Gastroesophageal sphincter (tissue), 4 donors: ENCODE measurements at regions not wholly inside any gene's neighbourhood (a gene's known extent, or its start where the extent isn't known, plus 50 kb on each side); places are given as distances from the start of the nearest gene placed in this dataset.

Experiments
- ATAC-seq: fragments of 150-250 bp; one replicate; pipeline ENCODE4 v1.9.1; 2016; ENCODE audit warnings: mild to moderate bottlenecking, moderate library complexity
- H3K27ac ChIP-seq, 4 donors: fragments of 200-600 bp; sonication (generic) in 3 of 4; 1 replicate in 3 of 4; 2 replicates in 1 of 4; pipeline ENCODE4 v1.5.1; 2016 to 2019
- H3K27me3 ChIP-seq: fragments of 200-600 bp; sonication (generic); one replicate; pipeline ENCODE4 v1.5.1; 2019
- H3K36me3 ChIP-seq, 2 donors: fragments of 200-600 bp; sonication (generic); one replicate each; pipeline ENCODE4 v1.5.1; 2019; ENCODE audit warnings: control low read depth in 1 of 2
- H3K4me1 ChIP-seq, 3 donors: fragments of 200-600 bp; sonication (generic); 1 replicate in 2 of 3; 2 replicates in 1 of 3; pipeline ENCODE4 v1.5.1; 2016 to 2019; ENCODE audit warnings: control low read depth in 2 of 3
- H3K4me3 ChIP-seq, 2 donors: fragments of 200-600 bp; sonication (generic); one replicate each; pipeline ENCODE4 v1.5.1; 2019; ENCODE audit warnings: mild to moderate bottlenecking in 1 of 2, moderate library complexity in 1 of 2
- H3K9me3 ChIP-seq, 3 donors: fragments of 200-600 bp; sonication (generic); one replicate each; pipeline ENCODE4 v1.5.1; 2017 to 2019; ENCODE audit warnings: control low read depth in 2 of 3
- EP300 ChIP-seq: sonication (generic); formaldehyde crosslinking; IDR thresholded peaks from one replicate; pipeline ENCODE4 v1.6.1; 2017; ENCODE audit warnings: antibody characterized with exemption, mild to moderate bottlenecking
- POLR2A ChIP-seq, 2 donors: fragments of 450-650 bp; IDR thresholded peaks; one replicate each; pipeline ENCODE4 v1.6.1; 2017; ENCODE audit warnings: antibody characterized with exemption in 2 of 2, mild to moderate bottlenecking in 2 of 2, moderate library complexity in 1 of 2
- POLR2AphosphoS5 ChIP-seq: sonication (generic); formaldehyde crosslinking; IDR thresholded peaks from one replicate; pipeline ENCODE4 v1.6.1; 2017; ENCODE audit warnings: antibody characterized with exemption
- WGBS, 2 donors: methylation state at CpG; one replicate each; pipeline ENCODE4 v1.1.5; 2018; ENCODE audit warnings: low coverage in 1 of 2; 5-methylcytosine and 5-hydroxymethylcytosine counted together
- TF ChIP-seq, protein P1 (sequence below), 4 experiments: fragments of 200-600 bp in 2 of 4; fragments of 450-650 bp in 2 of 4; sonication (generic) in 1 of 4; IDR thresholded peaks; one replicate each; pipeline ENCODE4 v1.5.1; 2017 to 2019; ENCODE audit warnings: antibody characterized with exemption in 4 of 4, mild to moderate bottlenecking in 2 of 4, moderate library complexity in 2 of 4

DNA sequence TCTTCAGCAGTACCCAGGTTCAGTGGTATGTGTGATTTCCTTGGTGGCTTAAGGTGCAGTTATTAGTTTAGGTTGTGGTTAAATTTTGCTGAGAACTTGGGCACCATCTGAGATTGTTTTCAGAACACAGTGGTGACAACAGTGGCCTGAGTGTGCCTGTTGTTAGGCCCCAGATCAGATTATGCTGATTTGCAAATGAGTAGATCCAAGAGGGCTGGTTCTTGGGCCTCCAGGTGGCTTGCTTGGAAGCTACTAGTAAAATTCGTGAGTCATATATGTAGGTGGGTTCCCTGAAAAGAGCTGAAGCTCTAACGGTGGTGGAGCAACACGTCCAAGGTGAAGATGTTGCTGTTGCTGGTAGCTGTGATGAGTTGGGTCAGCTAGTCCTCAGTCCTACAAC lies 2619.6 kb downstream of the PCDH7 start:
- no peak overlapping the region for H3K4me3 ChIP-seq
- no peak overlapping the region for H3K27ac ChIP-seq
- H3K36me3 ChIP-seq, result no peaks in the 10 kb centered on the region
- no peak for ATAC-seq
- WGBS, 2 donors, result 36 to 79% methylated on average over 2 to 3 of the region's 3 CpGs
- no peaks in the 10 kb centered on the region for H3K4me1 ChIP-seq
- no peaks in the 10 kb centered on the region for H3K27me3 ChIP-seq
- TF ChIP-seq, protein P1, sequence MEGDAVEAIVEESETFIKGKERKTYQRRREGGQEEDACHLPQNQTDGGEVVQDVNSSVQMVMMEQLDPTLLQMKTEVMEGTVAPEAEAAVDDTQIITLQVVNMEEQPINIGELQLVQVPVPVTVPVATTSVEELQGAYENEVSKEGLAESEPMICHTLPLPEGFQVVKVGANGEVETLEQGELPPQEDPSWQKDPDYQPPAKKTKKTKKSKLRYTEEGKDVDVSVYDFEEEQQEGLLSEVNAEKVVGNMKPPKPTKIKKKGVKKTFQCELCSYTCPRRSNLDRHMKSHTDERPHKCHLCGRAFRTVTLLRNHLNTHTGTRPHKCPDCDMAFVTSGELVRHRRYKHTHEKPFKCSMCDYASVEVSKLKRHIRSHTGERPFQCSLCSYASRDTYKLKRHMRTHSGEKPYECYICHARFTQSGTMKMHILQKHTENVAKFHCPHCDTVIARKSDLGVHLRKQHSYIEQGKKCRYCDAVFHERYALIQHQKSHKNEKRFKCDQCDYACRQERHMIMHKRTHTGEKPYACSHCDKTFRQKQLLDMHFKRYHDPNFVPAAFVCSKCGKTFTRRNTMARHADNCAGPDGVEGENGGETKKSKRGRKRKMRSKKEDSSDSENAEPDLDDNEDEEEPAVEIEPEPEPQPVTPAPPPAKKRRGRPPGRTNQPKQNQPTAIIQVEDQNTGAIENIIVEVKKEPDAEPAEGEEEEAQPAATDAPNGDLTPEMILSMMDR (IDR thresholded peaks at IDR 0.05), result no peak
- TF ChIP-seq POLR2A (IDR thresholded peaks at IDR 0.05) (no peak), EP300 (no peak), POLR2AphosphoS5 (no peak)
- peaks cover 0 to 10% (median 0%) of the 10 kb centered on the region in 3 donors for H3K9me3 ChIP-seq

GRCh38 chr4:33340168-33340567 lies 2620.0 kb downstream of the PCDH7 start:
- Histone ChIP-seq H3K27me3 (no peaks in the 10 kb centered on the region), H3K27ac (no peak overlapping the region), H3K4me3 (no peak overlapping the region), H3K9me3 (peaks cover 0 to 10% (median 0%) of the 10 kb centered on the region in 3 donors), H3K36me3 (no peaks in the 10 kb centered on the region), H3K4me1 (no peaks in the 10 kb centered on the region)
- WGBS, 2 donors, result 91 to 100% methylated on average over 1 to 3 of the region's 5 CpGs
- TF ChIP-seq, protein P1 (IDR thresholded peaks at IDR 0.05), result no peak
- TF ChIP-seq POLR2AphosphoS5 (no peak), POLR2A (IDR thresholded peaks at IDR 0.05) (no peak), EP300 (no peak)
- no peak for ATAC-seq

DNA sequence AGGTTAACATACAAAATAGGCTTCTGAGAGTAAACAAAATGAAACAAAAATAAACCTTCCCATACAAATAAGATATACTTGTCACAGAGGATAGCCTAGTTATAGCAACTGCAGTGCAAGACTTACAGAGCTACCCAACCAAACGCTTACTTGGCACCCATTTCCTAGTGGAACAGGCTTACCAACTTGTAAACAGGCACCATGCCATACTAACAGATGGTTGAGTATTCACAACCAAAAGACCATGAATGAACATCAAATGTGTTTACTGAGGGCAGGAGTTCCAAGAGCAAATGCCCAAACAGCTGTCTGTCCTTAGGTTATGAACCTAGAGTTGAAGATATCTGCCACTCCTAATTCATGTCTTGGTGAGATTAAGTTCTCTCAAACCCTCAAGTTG lies 2629.2 kb downstream of the PCDH7 start:
- Histone ChIP-seq H3K4me3 (no peak overlapping the region), H3K27me3 (no peaks in the 10 kb centered on the region), H3K27ac (no peak overlapping the region), H3K4me1 (no peaks in the 10 kb centered on the region), H3K36me3 (no peaks in the 10 kb centered on the region), H3K9me3 (no peaks in the 10 kb centered on the region)
- TF ChIP-seq POLR2AphosphoS5 (no peak), EP300 (no peak), POLR2A (IDR thresholded peaks at IDR 0.05) (no peak)
- TF ChIP-seq, protein P1 (IDR thresholded peaks at IDR 0.05), result no peak
- 82 to 91% methylated on average over 1 of the region's 1 CpG for WGBS, 2 donors
- no peak for ATAC-seq

DNA sequence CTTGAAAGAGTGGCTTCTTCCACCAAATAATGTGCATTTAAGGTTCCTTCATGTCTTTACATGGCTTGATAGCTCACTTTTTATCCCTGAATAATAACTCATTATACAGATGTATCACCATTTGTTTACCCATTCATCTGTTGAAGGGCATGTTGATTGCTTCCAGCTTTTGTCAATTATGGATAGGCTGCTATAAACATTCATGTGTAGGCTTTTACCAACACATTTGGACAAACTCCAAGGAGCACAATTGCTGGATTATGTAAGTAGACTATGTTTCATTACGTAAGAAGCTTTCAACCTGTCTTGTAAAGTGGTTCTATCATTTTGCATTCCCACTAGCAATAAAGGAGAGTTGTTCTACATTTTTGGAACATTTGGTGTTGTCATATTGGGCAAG lies 2637.0 kb downstream of the PCDH7 start:
- Histone ChIP-seq H3K9me3 (no peaks in the 10 kb centered on the region), H3K4me3 (no peak overlapping the region), H3K27ac (no peak overlapping the region), H3K36me3 (no peaks in the 10 kb centered on the region), H3K4me1 (no peaks in the 10 kb centered on the region), H3K27me3 (no peaks in the 10 kb centered on the region)
- TF ChIP-seq, protein P1 (IDR thresholded peaks at IDR 0.05), result no peak
- TF ChIP-seq EP300, result no peak
- TF ChIP-seq POLR2AphosphoS5, result no peak
- no peak for TF ChIP-seq POLR2A (IDR thresholded peaks at IDR 0.05)
- ATAC-seq, result no peak
- WGBS, 2 donors, result 71 to 88% methylated on average over 1 of the region's 1 CpG

- 26 to 35% methylated on average over 2 to 3 of the region's 3 CpGs for WGBS, 2 donors
Observed at GRCh38 chr4:33369446-33369845, 2649.3 kb downstream of the PCDH7 start.

More at GRCh38 chr4:33369446-33369845, 2649.3 kb downstream of the PCDH7 start:
- Histone ChIP-seq H3K4me1 (no peaks in the 10 kb centered on the region), H3K27ac (no peak overlapping the region), H3K4me3 (no peak overlapping the region), H3K36me3 (no peaks in the 10 kb centered on the region), H3K27me3 (no peaks in the 10 kb centered on the region), H3K9me3 (peaks cover 0 to 8% (median 0%) of the 10 kb centered on the region in 3 donors)
- no peak for TF ChIP-seq POLR2A (IDR thresholded peaks at IDR 0.05)
- TF ChIP-seq POLR2AphosphoS5, result no peak
- TF ChIP-seq, protein P1 (IDR thresholded peaks at IDR 0.05), result no peak
- TF ChIP-seq EP300, result no peak
- ATAC-seq, result no peak
